WTC11 (cell line): ENCODE measurements at regions not wholly inside any gene's neighbourhood (a gene's known extent, or its start where the extent isn't known, plus 50 kb on each side); places are given as distances from the start of the nearest gene placed in this dataset.

Source experiments
- AFF4 ChIP-seq: sonication (generic); formaldehyde crosslinking; IDR thresholded peaks from 2 replicates; pipeline ENCODE4 v1.8.1; 2023; ENCODE audit warnings: mild to moderate bottlenecking, missing genetic modification reagents, borderline replicate concordance
- CTCF ChIP-seq: fragments of 200-600 bp; IDR thresholded peaks from 2 replicates; pipeline ENCODE4 v1.8.0; 2022; ENCODE audit warnings: antibody characterized with exemption
- NFYB ChIP-seq: sonication (generic); formaldehyde crosslinking; conservative IDR thresholded peaks from 2 replicates; pipeline ENCODE4 v1.8.0; 2022; ENCODE audit warnings: low read depth, missing genetic modification reagents
- SP1 ChIP-seq: sonication (generic); formaldehyde crosslinking; conservative IDR thresholded peaks from 2 replicates; pipeline ENCODE4 v1.8.1; 2022; ENCODE audit warnings: missing genetic modification reagents

GRCh38 chrX:39832211-39832610, 265.5 kb downstream of the BCOR start:
- TF ChIP-seq CTCF (no peak), SP1 (CRISPR knock-in tag) (no peak), AFF4 (CRISPR knock-in tag) (no peak), NFYB (CRISPR knock-in tag) (no peak)
